ENCODE measurements at regions not wholly inside any gene's neighbourhood (a gene's known extent, or its start where the extent isn't known, plus 50 kb on each side); places are given as distances from the start of the nearest gene placed in this dataset.

GRCh38 chrX:104432321-104432720 lies 133.7 kb upstream of the IL1RAPL2 start:
- intact Hi-C loops (cut with DNase I): no loop called here
- Histone ChIP-seq H3K27ac (no peak overlapping the region), H3K27me3 (ENCODE audit: low read depth) (no peaks in the 10 kb centered on the region), H3K36me3 (no peaks in the 10 kb centered on the region), H3K9me3 (no peaks in the 10 kb centered on the region), H3K4me3 (no peak overlapping the region), H3K4me1 (no peaks in the 10 kb centered on the region)
- no peak for TF ChIP-seq CTCF (IDR thresholded peaks at IDR 0.05)
- no peak for DNase-seq
- no peak for ATAC-seq

GRCh38 chrX:104430742-104431119 lies 135.3 kb upstream of the IL1RAPL2 start:
- no peaks in the 10 kb centered on the region for H3K4me1 ChIP-seq
- no peak overlapping the region for H3K4me3 ChIP-seq
- no peaks in the 10 kb centered on the region for H3K27me3 ChIP-seq (ENCODE audit: low read depth)
- H3K9me3 ChIP-seq: no peaks in the 10 kb centered on the region
- no peak for DNase-seq
- no peaks in the 10 kb centered on the region for H3K36me3 ChIP-seq
- no peak overlapping the region for H3K27ac ChIP-seq
- ATAC-seq: no peak
- TF ChIP-seq CTCF (IDR thresholded peaks at IDR 0.05): no peak
- intact Hi-C loops (cut with DNase I): no loop called here

GRCh38 chrX:104430072-104430741 lies 135.8 kb upstream of the IL1RAPL2 start:
- intact Hi-C loops (cut with DNase I): no loop called here

GRCh38 chrX:104428231-104428630 lies 137.8 kb upstream of the IL1RAPL2 start:
- Histone ChIP-seq H3K4me1 (no peaks in the 10 kb centered on the region), H3K36me3 (no peaks in the 10 kb centered on the region), H3K27me3 (ENCODE audit: low read depth) (no peaks in the 10 kb centered on the region), H3K4me3 (no peak overlapping the region), H3K27ac (no peak overlapping the region), H3K9me3 (no peaks in the 10 kb centered on the region)
- intact Hi-C loops (cut with DNase I): no loop called here
- TF ChIP-seq CTCF (IDR thresholded peaks at IDR 0.05): no peak
- no peak for DNase-seq
- no peak for ATAC-seq

More at GRCh38 chrX:104430072-104430741, 135.8 kb upstream of the IL1RAPL2 start:
- Histone ChIP-seq H3K4me1 (no peaks in the 10 kb centered on the region), H3K27me3 (ENCODE audit: low read depth) (no peaks in the 10 kb centered on the region), H3K36me3 (no peaks in the 10 kb centered on the region), H3K4me3 (no peak overlapping the region), H3K27ac (no peak overlapping the region), H3K9me3 (no peaks in the 10 kb centered on the region)
- TF ChIP-seq CTCF (IDR thresholded peaks at IDR 0.05): no peak
- DNase-seq (no peak), ATAC-seq (no peak)

- H3K27me3 ChIP-seq (ENCODE audit: low read depth): no peaks in the 10 kb centered on the region
- no peak for DNase-seq
- ATAC-seq: no peak
- H3K9me3 ChIP-seq: no peaks in the 10 kb centered on the region
- no peaks in the 10 kb centered on the region for H3K36me3 ChIP-seq
- no peak overlapping the region for H3K4me3 ChIP-seq
- no peak overlapping the region for H3K27ac ChIP-seq
- H3K4me1 ChIP-seq: no peaks in the 10 kb centered on the region
- TF ChIP-seq CTCF (IDR thresholded peaks at IDR 0.05): no peak
- intact Hi-C loops (cut with DNase I): no loop called here
Measured at GRCh38 chrX:104427693-104428092, 138.3 kb upstream of the IL1RAPL2 start.
